ENCODE measurements at regions not wholly inside any gene's neighbourhood (a gene's known extent, or its start where the extent isn't known, plus 50 kb on each side); places are given as distances from the start of the nearest gene placed in this dataset.

GRCh38 chr12:61530456-61530855 lies 729.7 kb upstream of the USP15 start:
- H3K27ac Mint-ChIP-seq = no peak overlapping the region

GRCh38 chr12:61531195-61531594 lies 729.0 kb upstream of the USP15 start:
- CTCF ChIA-PET = no interaction called here
- Histone ChIP-seq H3K4me1 (ENCODE audit: insufficient read depth, low read length) (no peaks in the 10 kb centered on the region), H3K4me3 (ENCODE audit: low read length) (no peak overlapping the region), H3K27me3 (ENCODE audit: control insufficient read depth in 1 of 2, insufficient read depth in 2 of 2, low read length in 2 of 2) (no peaks in the 10 kb centered on the region), H3K9me3 (ENCODE audit: control insufficient read depth in 1 of 2, insufficient read depth in 1 of 2, low read length in 2 of 2) (no peaks in the 10 kb centered on the region), H3K27ac (ENCODE audit: low read depth in 1 of 2, low read length in 2 of 2) (no peak overlapping the region), H3K36me3 (ENCODE audit: insufficient read depth, low read length) (no peaks in the 10 kb centered on the region)
- peaks cover 11% of the 10 kb centered on the region for H3K9me3 Mint-ChIP-seq
- H3K27ac Mint-ChIP-seq = no peak overlapping the region
- POLR2A ChIA-PET = no interaction called here
- no peaks in the 10 kb centered on the region for H3K4me1 Mint-ChIP-seq (ENCODE audit: low read depth)
- no peak overlapping the region for H3K4me3 Mint-ChIP-seq
- no peak for ATAC-seq (ENCODE audit: poor library complexity)
- H3K36me3 Mint-ChIP-seq (ENCODE audit: low read depth) = no peaks in the 10 kb centered on the region
- intact Hi-C loops (cut with DNase I, micrococcal nuclease) = no loop called here
- no peak for TF ChIP-seq CTCF (IDR thresholded peaks at IDR 0.05)
- DNase-seq = no peak
- H3K27me3 Mint-ChIP-seq = no peaks in the 10 kb centered on the region

More at GRCh38 chr12:61530456-61530855, 729.7 kb upstream of the USP15 start:
- TF ChIP-seq CTCF (IDR thresholded peaks at IDR 0.05) = no peak
- no peak overlapping the region for H3K27ac ChIP-seq (ENCODE audit: low read depth in 1 of 2, low read length in 2 of 2)
- H3K27me3 Mint-ChIP-seq = no peaks in the 10 kb centered on the region
- DNase-seq = no peak
- H3K36me3 ChIP-seq (ENCODE audit: insufficient read depth, low read length) = no peaks in the 10 kb centered on the region
- H3K4me1 Mint-ChIP-seq (ENCODE audit: low read depth) = no peaks in the 10 kb centered on the region
- CTCF ChIA-PET = no interaction called here
- H3K9me3 Mint-ChIP-seq = peaks cover 11% of the 10 kb centered on the region
- peaks cover 0 to 4% of the 10 kb centered on the region in 2 experiments for H3K9me3 ChIP-seq (ENCODE audit: control insufficient read depth in 1 of 2, insufficient read depth in 1 of 2, low read length in 2 of 2)
- H3K4me1 ChIP-seq (ENCODE audit: insufficient read depth, low read length) = no peaks in the 10 kb centered on the region
- no peak for ATAC-seq (ENCODE audit: poor library complexity)
- no peak overlapping the region for H3K4me3 ChIP-seq (ENCODE audit: low read length)
- H3K36me3 Mint-ChIP-seq (ENCODE audit: low read depth) = no peaks in the 10 kb centered on the region
- POLR2A ChIA-PET = no interaction called here
- H3K27me3 ChIP-seq (ENCODE audit: control insufficient read depth in 1 of 2, insufficient read depth in 2 of 2, low read length in 2 of 2) = no peaks in the 10 kb centered on the region
- no peak overlapping the region for H3K4me3 Mint-ChIP-seq
- intact Hi-C loops (cut with DNase I, micrococcal nuclease) = no loop called here

- Mint-ChIP-seq H3K27me3 (no peaks in the 10 kb centered on the region), H3K27ac (no peak overlapping the region), H3K9me3 (peaks cover 7% of the 10 kb centered on the region), H3K36me3 (ENCODE audit: low read depth) (no peaks in the 10 kb centered on the region), H3K4me1 (ENCODE audit: low read depth) (no peaks in the 10 kb centered on the region), H3K4me3 (no peak overlapping the region)
- no peak for TF ChIP-seq CTCF (IDR thresholded peaks at IDR 0.05)
- CTCF ChIA-PET = no interaction called here
- no peak for ATAC-seq (ENCODE audit: poor library complexity)
- Histone ChIP-seq H3K27ac (ENCODE audit: low read depth in 1 of 2, low read length in 2 of 2) (no peak overlapping the region), H3K27me3 (ENCODE audit: control insufficient read depth in 1 of 2, insufficient read depth in 2 of 2, low read length in 2 of 2) (no peaks in the 10 kb centered on the region), H3K9me3 (ENCODE audit: control insufficient read depth in 1 of 2, insufficient read depth in 1 of 2, low read length in 2 of 2) (no peaks in the 10 kb centered on the region), H3K4me3 (ENCODE audit: low read length) (no peak overlapping the region), H3K36me3 (ENCODE audit: insufficient read depth, low read length) (no peaks in the 10 kb centered on the region), H3K4me1 (ENCODE audit: insufficient read depth, low read length) (no peaks in the 10 kb centered on the region)
- intact Hi-C loops (cut with DNase I, micrococcal nuclease) = no loop called here
- no peak for DNase-seq
- POLR2A ChIA-PET = no interaction called here
Observed at GRCh38 chr12:61536117-61536516, 724.1 kb upstream of the USP15 start.
